ENCODE measurements at regions not wholly inside any gene's neighbourhood (a gene's known extent, or its start where the extent isn't known, plus 50 kb on each side); places are given as distances from the start of the nearest gene placed in this dataset.
"Not testable (repeated sequence)": the region's sequence is repeated elsewhere in the genome, so short reads cannot be mapped to it uniquely, and the experiment has no call there.

DNA sequence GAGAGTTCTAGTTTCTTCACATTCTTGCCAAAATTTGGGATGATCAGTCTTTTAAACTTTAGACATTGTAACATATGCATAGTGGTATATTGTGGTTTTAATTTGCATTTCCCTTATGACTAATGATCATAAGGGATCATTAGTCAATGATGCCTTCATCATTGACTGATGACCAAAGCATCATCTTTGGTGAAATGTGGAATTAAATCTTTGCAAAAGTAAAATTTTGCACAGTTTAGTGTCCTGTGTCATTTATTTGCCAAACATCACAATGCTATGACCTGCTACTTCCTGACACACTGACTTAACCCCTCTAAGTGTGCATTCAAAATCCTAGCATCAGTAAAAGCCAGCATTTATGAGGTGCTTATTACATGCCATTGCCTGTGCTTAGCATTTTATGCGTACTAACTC, 58.9 kb upstream of the SLC1A4 start:
- H3K27me3 Mint-ChIP-seq, result no peaks in the 10 kb centered on the region
- peaks cover 0 to 2% (median 1%) of the 10 kb centered on the region in 3 donors for H3K9me3 Mint-ChIP-seq
- peaks cover 7% of the 10 kb centered on the region for H3K36me3 Mint-ChIP-seq
- H3K4me1 Mint-ChIP-seq, result peaks cover 56 to 73% (median 72%) of the 10 kb centered on the region in 3 donors
- H3K4me3 Mint-ChIP-seq, result peak overlapping the region; percentile 72 to 96 (median 84)
- peak overlapping the region; percentile 28 to 91 (median 77) for H3K27ac Mint-ChIP-seq

DNA sequence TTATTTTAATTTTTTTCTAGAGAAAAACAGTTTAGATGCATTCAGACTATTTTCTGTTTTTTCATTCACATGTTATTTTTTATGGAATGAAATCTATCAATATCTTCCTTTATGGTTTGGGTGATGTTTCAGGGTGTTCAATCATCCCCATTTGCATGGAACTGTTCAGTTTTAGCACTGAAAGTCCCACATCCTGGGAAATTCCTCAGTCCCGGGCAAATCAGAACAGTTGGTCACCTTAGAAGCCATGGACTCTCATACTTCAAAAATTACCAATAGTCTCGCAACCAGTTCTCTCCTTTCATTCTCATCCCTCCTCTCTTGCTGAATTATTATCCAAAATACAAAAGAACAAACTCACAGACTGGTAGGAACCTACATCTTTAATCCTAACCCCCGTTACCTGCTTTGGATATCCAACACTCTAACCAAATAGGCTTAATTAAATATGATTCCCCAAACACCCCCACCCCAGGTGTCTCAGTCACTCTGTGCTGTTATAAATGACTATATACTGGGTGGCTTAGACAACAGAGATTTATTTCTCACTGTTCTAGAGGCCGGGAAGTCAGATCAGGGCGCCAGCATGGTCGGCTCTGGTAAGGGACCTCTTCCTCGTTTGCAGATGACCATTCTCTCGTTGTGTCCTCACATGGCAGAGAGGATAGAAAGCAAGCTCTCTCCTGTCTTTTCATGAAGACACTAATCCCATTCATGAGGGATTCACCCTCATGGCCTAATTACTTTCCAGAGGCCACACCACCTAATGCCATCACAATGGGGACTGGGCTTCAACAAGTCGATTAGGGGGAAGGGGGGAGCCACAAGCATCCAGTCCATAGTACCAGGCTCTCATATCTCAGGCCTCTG, 57.7 kb upstream of the SLC1A4 start:
- H3K4me3 Mint-ChIP-seq, result peak overlapping the region; percentile 81 to 96 (median 84)
- no peaks in the 10 kb centered on the region for H3K27me3 Mint-ChIP-seq
- H3K9me3 Mint-ChIP-seq, result peaks cover 1 to 10% (median 6%) of the 10 kb centered on the region in 3 donors
- H3K4me1 Mint-ChIP-seq, result peaks cover 56 to 76% (median 66%) of the 10 kb centered on the region in 3 donors
- H3K27ac Mint-ChIP-seq, result peak overlapping the region; percentile 76 to 91 (median 77)
- peaks cover 7% of the 10 kb centered on the region for H3K36me3 Mint-ChIP-seq

DNA sequence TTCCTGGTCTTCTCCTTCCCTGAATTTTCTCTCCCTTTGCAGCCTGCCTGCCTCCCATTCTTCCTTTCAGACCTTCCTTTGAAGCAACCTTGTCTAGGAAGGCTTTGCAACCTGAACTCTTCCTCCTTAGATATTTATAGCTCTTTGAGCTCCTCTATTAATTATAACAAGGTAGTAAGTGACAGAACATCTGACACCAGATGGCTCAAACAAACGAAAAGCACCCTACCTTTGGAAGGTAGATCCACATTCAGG, 57.2 kb upstream of the SLC1A4 start:
- H3K9me3 Mint-ChIP-seq, result peaks cover under 1 to 10% (median 4%) of the 10 kb centered on the region in 3 donors
- H3K27me3 Mint-ChIP-seq, result no peaks in the 10 kb centered on the region
- H3K4me3 Mint-ChIP-seq, result peak overlapping the region; percentile 81 to 96 (median 84)
- peak overlapping the region; percentile 76 to 89 (median 77) for H3K27ac Mint-ChIP-seq
- peaks cover 60 to 78% (median 63%) of the 10 kb centered on the region in 3 donors for H3K4me1 Mint-ChIP-seq
- peaks cover 6% of the 10 kb centered on the region for H3K36me3 Mint-ChIP-seq

DNA sequence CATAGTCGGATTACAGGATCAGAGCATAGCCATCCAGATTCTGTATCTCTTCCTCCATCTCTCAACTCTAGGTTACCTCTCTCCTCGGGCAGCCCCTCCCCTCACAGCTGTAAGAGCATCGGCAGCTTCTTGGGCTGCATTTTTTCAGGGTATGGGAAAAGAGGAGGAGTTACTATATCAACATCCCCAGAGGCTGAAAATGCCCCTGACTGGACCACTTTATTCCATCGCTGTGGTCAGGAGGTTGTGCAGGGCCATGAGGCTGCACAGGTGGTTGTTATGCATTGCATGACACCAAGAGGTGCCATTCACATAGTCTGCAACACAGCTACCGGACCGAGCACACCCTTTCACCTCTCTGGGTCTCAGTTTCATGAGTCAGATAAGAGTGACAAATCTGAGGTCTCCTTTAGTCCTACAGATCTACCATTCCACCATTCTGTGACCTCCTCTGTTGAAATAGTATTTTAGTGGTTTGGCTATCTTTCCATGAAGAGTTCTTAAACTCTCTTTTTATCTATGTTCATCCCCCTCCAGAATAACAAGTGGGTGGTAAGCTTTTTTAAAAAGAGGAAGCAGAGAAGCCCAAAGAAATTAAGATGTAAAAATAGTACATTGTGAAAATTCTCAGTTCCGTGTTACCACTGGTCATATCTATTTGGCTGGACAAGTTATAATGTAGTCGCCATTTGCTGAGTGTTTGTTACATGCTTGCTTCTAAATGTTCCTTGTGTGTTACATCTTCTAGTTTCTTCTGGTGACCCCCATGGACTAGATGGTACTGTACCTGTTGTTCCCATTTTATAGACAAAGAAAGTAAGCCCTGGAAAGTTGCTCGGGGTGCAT, 56.6 kb upstream of the SLC1A4 start:
- no peaks in the 10 kb centered on the region for H3K27me3 Mint-ChIP-seq
- peaks cover 1% of the 10 kb centered on the region for H3K36me3 Mint-ChIP-seq
- H3K4me3 Mint-ChIP-seq, result peak overlapping the region; percentile 81 to 96 (median 84)
- peak overlapping the region; percentile 76 to 89 (median 77) for H3K27ac Mint-ChIP-seq
- peaks cover 57 to 77% (median 65%) of the 10 kb centered on the region in 3 donors for H3K4me1 Mint-ChIP-seq
- H3K9me3 Mint-ChIP-seq, result peaks cover 0 to 10% (median 3%) of the 10 kb centered on the region in 3 donors

DNA sequence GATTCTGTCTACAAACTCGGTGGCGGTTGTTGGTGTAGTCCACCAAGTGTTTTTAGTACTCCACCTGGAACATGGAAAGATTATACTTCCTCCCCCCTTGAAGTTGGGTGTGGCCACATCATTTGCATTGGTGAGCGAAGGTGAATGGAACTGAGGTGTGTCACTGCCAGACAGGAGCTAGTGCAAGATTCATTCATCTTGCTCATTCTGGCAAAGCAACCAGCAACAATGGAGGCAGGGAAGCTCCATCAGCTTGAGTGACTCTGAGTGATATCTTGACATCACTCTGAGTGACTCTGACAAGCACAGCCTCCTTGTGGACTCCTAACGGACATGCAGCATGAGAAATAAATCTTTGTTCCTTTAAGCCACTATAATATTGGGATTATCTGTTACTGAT, 54.7 kb upstream of the SLC1A4 start:
- Mint-ChIP-seq H3K27ac (peak overlapping the region; percentile 67 to 90 (median 69)), H3K4me3 (peak overlapping the region in 3 of 4 donors; percentile 71 to 77 (median 75)), H3K4me1 (peaks cover 63 to 82% (median 66%) of the 10 kb centered on the region in 3 donors), H3K27me3 (no peaks in the 10 kb centered on the region), H3K9me3 (peaks cover 0 to 10% (median 3%) of the 10 kb centered on the region in 3 donors), H3K36me3 (no peaks in the 10 kb centered on the region)

DNA sequence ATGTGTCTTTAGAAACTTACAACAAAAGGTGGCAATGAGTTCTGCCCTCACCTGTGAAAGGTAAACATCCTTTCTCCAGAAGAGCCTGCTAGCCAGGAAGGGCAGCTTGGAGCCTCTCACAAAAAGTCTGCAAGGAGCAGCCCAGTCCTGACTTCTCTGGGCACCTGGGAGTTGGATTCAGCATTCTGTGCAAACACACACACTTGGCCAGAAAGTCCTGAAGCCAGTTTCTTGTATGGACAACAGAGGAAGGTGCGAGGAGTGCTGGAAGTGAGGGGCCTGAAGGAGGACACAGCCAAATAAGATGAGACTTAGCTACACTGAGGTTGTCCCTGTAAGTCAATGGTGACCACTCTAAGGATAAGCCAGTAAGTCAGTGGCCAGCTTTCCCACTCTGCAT, 52.4 kb upstream of the SLC1A4 start:
- Mint-ChIP-seq H3K4me3 (peak overlapping the region in 2 of 4 donors; percentile 14 to 50), H3K36me3 (no peaks in the 10 kb centered on the region), H3K27me3 (no peaks in the 10 kb centered on the region)

DNA sequence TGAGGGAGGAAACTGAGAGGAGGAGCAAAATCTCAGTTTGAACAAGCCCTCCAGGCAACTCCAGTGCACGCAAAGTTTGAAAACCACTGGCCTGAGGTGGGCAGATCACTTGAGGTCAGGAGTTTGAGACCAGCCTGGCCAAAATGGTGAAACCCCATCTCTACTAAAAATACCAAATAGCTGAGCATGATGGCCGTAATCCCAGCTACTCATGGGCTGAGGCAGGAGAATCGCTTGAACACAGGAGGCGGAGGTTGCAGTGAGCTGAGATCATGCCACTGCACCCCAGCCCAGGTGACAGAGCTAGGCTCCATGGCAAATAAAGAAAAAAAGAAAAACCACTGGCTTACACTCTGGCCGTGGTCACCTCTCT, 51.9 kb upstream of the SLC1A4 start:
- peak overlapping the region; percentile 61 to 98 (median 76) for H3K27ac Mint-ChIP-seq
- H3K9me3 Mint-ChIP-seq, result peaks cover 0 to 10% (median 3%) of the 10 kb centered on the region in 3 donors
- H3K27me3 Mint-ChIP-seq, H3K36me3 Mint-ChIP-seq: not testable (repeated sequence)
- H3K4me3 Mint-ChIP-seq, result peak overlapping the region; percentile 50 to 81 (median 76)
- H3K4me1 Mint-ChIP-seq, result peaks cover 43 to 67% (median 49%) of the 10 kb centered on the region in 3 donors

More for the DNA sequence above, 52.4 kb upstream of the SLC1A4 start:
- Mint-ChIP-seq H3K9me3 (peaks cover 0 to 10% (median 3%) of the 10 kb centered on the region in 3 donors), H3K27ac (peak overlapping the region in 2 of 3 donors; percentile 76 to 98), H3K4me1 (peaks cover 45 to 67% (median 53%) of the 10 kb centered on the region in 3 donors)

DNA sequence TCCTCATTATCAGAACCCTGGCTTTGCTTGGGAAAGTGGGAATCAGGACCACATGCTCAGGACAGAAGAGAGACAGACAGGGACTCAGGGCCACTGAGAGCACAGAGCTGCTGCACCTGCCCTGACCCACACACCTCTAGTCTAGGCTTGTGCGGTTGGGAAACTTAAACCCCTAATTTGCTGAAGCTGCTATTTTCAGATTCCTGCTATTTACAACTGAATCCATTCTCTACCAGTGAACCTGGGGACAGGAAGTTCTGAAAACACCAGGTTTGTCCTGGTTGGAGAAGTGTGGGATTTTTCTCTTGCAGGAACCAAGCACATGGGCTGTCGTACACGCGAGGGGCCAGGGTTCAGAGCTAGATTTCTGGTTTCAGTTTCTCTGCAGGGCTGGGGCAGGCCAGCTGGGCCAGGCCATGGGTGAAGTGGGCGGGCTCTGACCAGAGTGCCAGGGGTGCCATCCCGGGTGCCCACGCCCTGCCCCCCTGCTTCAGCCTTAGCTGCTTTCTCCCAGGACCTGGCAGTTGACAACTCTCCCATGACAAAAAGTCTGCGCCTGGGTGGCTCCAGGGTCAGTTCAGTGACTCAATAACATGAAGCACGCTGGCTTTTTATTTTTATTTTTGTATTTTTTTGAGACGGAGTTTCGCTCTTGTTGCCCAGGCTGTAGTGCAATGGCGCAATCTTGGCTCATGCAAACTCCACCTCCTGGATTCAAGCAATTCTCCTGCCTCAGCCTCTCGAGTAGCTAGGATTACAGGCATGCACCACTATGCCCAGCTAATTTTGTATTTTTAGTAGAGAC, 51.3 kb upstream of the SLC1A4 start:
- H3K4me3 Mint-ChIP-seq, result peak overlapping the region; percentile 50 to 81 (median 76)
- peak overlapping the region; percentile 61 to 98 (median 76) for H3K27ac Mint-ChIP-seq
- peaks cover 0 to 10% (median 3%) of the 10 kb centered on the region in 3 donors for H3K9me3 Mint-ChIP-seq
- peaks cover 39 to 63% (median 46%) of the 10 kb centered on the region in 3 donors for H3K4me1 Mint-ChIP-seq
- H3K27me3 Mint-ChIP-seq, result no peaks in the 10 kb centered on the region
- no peaks in the 10 kb centered on the region for H3K36me3 Mint-ChIP-seq

DNA sequence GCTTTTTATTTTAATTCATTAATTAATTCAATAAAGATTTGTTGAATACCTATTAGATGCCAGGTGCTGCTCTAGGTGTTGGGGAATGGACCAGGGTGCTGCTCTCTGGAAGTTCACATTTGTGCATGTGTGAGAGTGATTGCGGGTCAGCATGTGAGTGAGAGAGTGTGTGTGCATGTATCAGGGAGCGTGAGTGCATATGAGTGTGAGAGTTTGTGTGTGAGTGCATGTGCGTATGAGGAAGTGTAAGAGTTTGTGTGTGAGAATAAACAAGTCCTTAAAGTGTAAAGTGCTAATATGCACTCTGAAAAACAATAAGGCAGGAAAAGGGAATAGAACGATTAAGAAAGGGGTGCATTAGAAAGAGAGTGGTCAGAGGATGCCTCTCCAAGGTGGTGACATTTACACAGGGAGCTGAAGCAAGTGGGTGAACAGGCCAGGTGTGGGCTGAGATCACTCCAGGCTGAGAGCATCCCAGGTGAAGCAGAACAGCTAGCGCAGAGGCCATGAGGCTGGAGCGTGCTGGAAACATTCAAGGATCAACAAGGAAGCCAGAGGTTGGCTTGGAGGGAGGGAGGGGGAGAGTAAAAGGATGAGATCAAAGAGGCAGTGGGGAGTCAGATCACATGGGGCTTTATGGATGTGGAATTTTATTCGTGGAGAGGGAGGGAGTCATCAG, 50.5 kb upstream of the SLC1A4 start:
- Mint-ChIP-seq H3K27ac (peak overlapping the region; percentile 41 to 98 (median 76)), H3K36me3 (no peaks in the 10 kb centered on the region), H3K4me3 (peak overlapping the region; percentile 32 to 86 (median 76)), H3K4me1 (peaks cover 35 to 57% (median 39%) of the 10 kb centered on the region in 3 donors), H3K27me3 (no peaks in the 10 kb centered on the region), H3K9me3 (peaks cover 0 to 10% (median 3%) of the 10 kb centered on the region in 3 donors)

DNA sequence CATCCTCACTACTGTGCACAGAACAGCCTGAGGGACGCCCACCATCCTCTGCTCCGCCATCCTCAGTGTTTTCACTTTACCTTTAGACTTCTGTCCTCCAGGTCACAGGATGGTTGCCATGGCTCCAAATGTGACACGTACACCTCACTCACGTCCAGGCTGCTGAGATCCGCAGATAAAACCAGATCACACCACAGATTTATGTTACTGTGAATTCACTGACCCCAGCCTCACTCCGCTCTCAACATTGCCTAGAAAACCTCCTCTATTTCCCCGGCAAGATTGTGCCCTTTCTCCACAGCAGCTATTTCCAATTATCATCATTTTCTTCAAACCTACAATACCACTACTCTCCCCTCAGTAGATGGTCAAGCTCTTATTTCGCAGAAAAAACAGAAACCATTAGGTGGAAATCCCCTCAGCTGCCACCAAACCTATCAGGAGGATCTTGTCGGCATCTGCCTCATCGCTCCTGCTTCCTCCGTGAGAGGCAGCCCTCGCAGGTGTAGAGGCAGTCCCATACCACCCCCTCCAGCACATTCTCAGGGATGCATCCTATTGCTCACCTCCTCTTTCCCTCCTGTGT, 49.8 kb upstream of the SLC1A4 start:
- Mint-ChIP-seq H3K4me3 (peak overlapping the region; percentile 32 to 86 (median 76)), H3K4me1 (peaks cover 29 to 52% (median 32%) of the 10 kb centered on the region in 3 donors), H3K27ac (peak overlapping the region; percentile 41 to 98 (median 76)), H3K27me3 (no peaks in the 10 kb centered on the region), H3K9me3 (peaks cover 0 to 10% (median 3%) of the 10 kb centered on the region in 3 donors), H3K36me3 (no peaks in the 10 kb centered on the region)
